OCI-LY1 (cell line): ENCODE measurements at regions not wholly inside any gene's neighbourhood (a gene's known extent, or its start where the extent isn't known, plus 50 kb on each side); places are given as distances from the start of the nearest gene placed in this dataset.

Experiments used
- H2AFZ ChIP-seq: fragments of 200-600 bp; sonication (generic), shearing (Covaris generic); 2 replicates; pipeline ENCODE4 v1.6.0; 2014; ENCODE audit warnings: antibody characterized with exemption, mild to moderate bottlenecking, low read length
- H3F3A ChIP-seq: fragments of 200-600 bp; sonication (generic), shearing (Covaris generic); 2 replicates; pipeline ENCODE4 v1.6.0; 2014; ENCODE audit warnings: mild to moderate bottlenecking, antibody characterized with exemption, low read length, moderate library complexity; ENCODE audit not compliant: insufficient read depth
- H3K27ac ChIP-seq: fragments of 200-600 bp; sonication (generic); 2 replicates; pipeline ENCODE4 v1.5.1; 2014; ENCODE audit warnings: low read length, mixed run types, mild to moderate bottlenecking, low read depth; ENCODE audit not compliant: poor library complexity, severe bottlenecking
- H3K27me3 ChIP-seq: fragments of 200-600 bp; sonication (generic); 2 replicates; pipeline ENCODE4 v1.6.0; 2014; ENCODE audit warnings: antibody characterized with exemption, mild to moderate bottlenecking, low read length, moderate library complexity; ENCODE audit not compliant: insufficient read depth
- H3K36me3 ChIP-seq: fragments of 200-600 bp; sonication (generic); 2 replicates; pipeline ENCODE4 v1.6.1; 2014; ENCODE audit warnings: mild to moderate bottlenecking, antibody characterized with exemption, low read length, moderate library complexity, mixed read lengths; ENCODE audit not compliant: insufficient read depth
- H3K4me1 ChIP-seq: fragments of 200-600 bp; sonication (generic); 2 replicates; pipeline ENCODE4 v1.5.1; 2014; ENCODE audit warnings: mild to moderate bottlenecking, low read length, moderate library complexity; ENCODE audit not compliant: insufficient read depth, severe bottlenecking
- H3K4me2 ChIP-seq: fragments of 200-600 bp; sonication (generic), shearing (Covaris generic); 2 replicates; pipeline ENCODE4 v1.6.1; 2014; ENCODE audit warnings: low read length
- H3K4me3 ChIP-seq: fragments of 200-600 bp; sonication (generic); 2 replicates; pipeline ENCODE4 v1.5.1; 2014; ENCODE audit warnings: low read length, low read depth, mild to moderate bottlenecking, mixed read lengths; ENCODE audit not compliant: poor library complexity, severe bottlenecking
- H3K79me2 ChIP-seq: fragments of 200-600 bp; shearing (Covaris generic); 2 replicates; pipeline ENCODE4 v1.6.1; 2016; ENCODE audit warnings: mixed run types, low read length, mixed read lengths; ENCODE audit not compliant: insufficient read depth
- H3K9ac ChIP-seq: fragments of 200-600 bp; sonication (generic), shearing (Covaris generic); 2 replicates; pipeline ENCODE4 v1.6.1; 2014; ENCODE audit warnings: mild to moderate bottlenecking, low read length, mixed read lengths
- H3K9me2 ChIP-seq: fragments of 200-600 bp; sonication (generic), shearing (Covaris generic); 2 replicates; pipeline ENCODE4 v1.6.1; 2014; ENCODE audit warnings: low read depth, mild to moderate bottlenecking, low read length, mixed read lengths
- H3K9me3 ChIP-seq: fragments of 200-600 bp; shearing (Covaris generic); 2 replicates; pipeline ENCODE4 v1.6.1; 2014; ENCODE audit warnings: low read length, mixed read lengths
- H4K20me1 ChIP-seq: fragments of 200-600 bp; sonication (generic), shearing (Covaris generic); 2 replicates; pipeline ENCODE4 v1.6.0; 2016; ENCODE audit warnings: mild to moderate bottlenecking, low read length; ENCODE audit not compliant: insufficient read depth
- CTCF ChIP-seq: fragments of 200-600 bp; sonication (generic), shearing (Covaris generic); IDR thresholded peaks from 2 replicates; pipeline ENCODE4 v1.5.1; 2017; ENCODE audit warnings: mild to moderate bottlenecking, antibody characterized with exemption, low read length, moderate library complexity, mixed read lengths
- EZH2 ChIP-seq: fragments of 200-600 bp; sonication (generic), shearing (Covaris generic); IDR thresholded peaks from 2 replicates; pipeline ENCODE4 v1.8.0; 2017; ENCODE audit warnings: borderline replicate concordance, mixed run types, mild to moderate bottlenecking, antibody characterized with exemption, low read length, moderate library complexity, mixed read lengths

- no peak overlapping the region for H3K9ac ChIP-seq
- no peaks in the 10 kb centered on the region for H3F3A ChIP-seq
- no peaks in the 10 kb centered on the region for H3K27me3 ChIP-seq
- no peaks in the 10 kb centered on the region for H3K9me2 ChIP-seq
- H2AFZ ChIP-seq, result no peak overlapping the region
- no peaks in the 10 kb centered on the region for H3K9me3 ChIP-seq
- H3K4me3 ChIP-seq, result no peak overlapping the region
- H3K79me2 ChIP-seq, result no peaks in the 10 kb centered on the region
- H3K4me1 ChIP-seq, result no peaks in the 10 kb centered on the region
- no peak for TF ChIP-seq CTCF
- TF ChIP-seq EZH2, result no peak
- no peak overlapping the region for H3K27ac ChIP-seq
- no peaks in the 10 kb centered on the region for H3K36me3 ChIP-seq
- no peak overlapping the region for H3K4me2 ChIP-seq
- no peaks in the 10 kb centered on the region for H4K20me1 ChIP-seq
These were observed 61.1 kb downstream of the SPATA31C2 start for GRCh38 chr9:88077071-88077617.

- no peaks in the 10 kb centered on the region for H3K79me2 ChIP-seq
- H3K27ac ChIP-seq, result no peak overlapping the region
- no peak overlapping the region for H3K9ac ChIP-seq
- no peak overlapping the region for H3K4me2 ChIP-seq
- H3K9me2 ChIP-seq, result no peaks in the 10 kb centered on the region
- no peaks in the 10 kb centered on the region for H3K36me3 ChIP-seq
- no peaks in the 10 kb centered on the region for H3F3A ChIP-seq
- no peak overlapping the region for H3K4me3 ChIP-seq
- no peaks in the 10 kb centered on the region for H3K27me3 ChIP-seq
- H2AFZ ChIP-seq, result no peak overlapping the region
- no peaks in the 10 kb centered on the region for H3K4me1 ChIP-seq
- H4K20me1 ChIP-seq, result no peaks in the 10 kb centered on the region
- no peak for TF ChIP-seq EZH2
- no peak for TF ChIP-seq CTCF
- H3K9me3 ChIP-seq, result no peaks in the 10 kb centered on the region
These were observed 61.8 kb downstream of the SPATA31C2 start for GRCh38 chr9:88076286-88077070.

GRCh38 chr9:88075966-88076285, 62.3 kb downstream of the SPATA31C2 start:
- no peak overlapping the region for H3K4me3 ChIP-seq
- H3K9ac ChIP-seq, result no peak overlapping the region
- H3K27me3 ChIP-seq, result no peaks in the 10 kb centered on the region
- no peak overlapping the region for H2AFZ ChIP-seq
- H3K4me2 ChIP-seq, result no peak overlapping the region
- no peaks in the 10 kb centered on the region for H3K79me2 ChIP-seq
- no peaks in the 10 kb centered on the region for H3K9me3 ChIP-seq
- H4K20me1 ChIP-seq, result no peaks in the 10 kb centered on the region
- H3F3A ChIP-seq, result no peaks in the 10 kb centered on the region
- no peaks in the 10 kb centered on the region for H3K9me2 ChIP-seq
- no peaks in the 10 kb centered on the region for H3K4me1 ChIP-seq
- no peak for TF ChIP-seq EZH2
- TF ChIP-seq CTCF, result no peak
- H3K36me3 ChIP-seq, result no peaks in the 10 kb centered on the region
- no peak overlapping the region for H3K27ac ChIP-seq
